BLaER1 (cell line): ENCODE measurements at regions not wholly inside any gene's neighbourhood (a gene's known extent, or its start where the extent isn't known, plus 50 kb on each side); places are given as distances from the start of the nearest gene placed in this dataset.
"Not testable (repeated sequence)": the region's sequence is repeated elsewhere in the genome, so short reads cannot be mapped to it uniquely, and the experiment has no call there.

ENCODE experiments used
- H3K27ac ChIP-seq: shearing (Covaris generic); formaldehyde crosslinking; 2 replicates; pipeline ENCODE4 v1.8.1; 2022
- H3K27me3 ChIP-seq: shearing (Covaris generic); formaldehyde crosslinking; 2 replicates; pipeline ENCODE4 v1.8.1; 2022
- H3K36me3 ChIP-seq: shearing (Covaris generic); formaldehyde crosslinking; 2 replicates; pipeline ENCODE4 v1.8.1; 2022
- H3K4me1 ChIP-seq: shearing (Covaris generic); formaldehyde crosslinking; 2 replicates; pipeline ENCODE4 v1.8.1; 2022
- H3K4me2 ChIP-seq: shearing (Covaris generic); formaldehyde crosslinking; 2 replicates; pipeline ENCODE4 v1.8.1; 2022
- H3K4me3 ChIP-seq: shearing (Covaris generic); formaldehyde crosslinking; 2 replicates; pipeline ENCODE4 v1.8.1; 2022
- H3K9ac ChIP-seq: shearing (Covaris generic); formaldehyde crosslinking; 2 replicates; pipeline ENCODE4 v1.8.1; 2022
- H3K9me3 ChIP-seq: shearing (Covaris generic); formaldehyde crosslinking; 2 replicates; pipeline ENCODE4 v1.8.1; 2022
- H4K20me1 ChIP-seq: shearing (Covaris generic); formaldehyde crosslinking; 2 replicates; pipeline ENCODE4 v1.8.1; 2022
- Cebpa-rat ChIP-seq: shearing (Covaris generic); IDR thresholded peaks from 2 replicates; pipeline ENCODE4 v1.8.1; 2022

DNA sequence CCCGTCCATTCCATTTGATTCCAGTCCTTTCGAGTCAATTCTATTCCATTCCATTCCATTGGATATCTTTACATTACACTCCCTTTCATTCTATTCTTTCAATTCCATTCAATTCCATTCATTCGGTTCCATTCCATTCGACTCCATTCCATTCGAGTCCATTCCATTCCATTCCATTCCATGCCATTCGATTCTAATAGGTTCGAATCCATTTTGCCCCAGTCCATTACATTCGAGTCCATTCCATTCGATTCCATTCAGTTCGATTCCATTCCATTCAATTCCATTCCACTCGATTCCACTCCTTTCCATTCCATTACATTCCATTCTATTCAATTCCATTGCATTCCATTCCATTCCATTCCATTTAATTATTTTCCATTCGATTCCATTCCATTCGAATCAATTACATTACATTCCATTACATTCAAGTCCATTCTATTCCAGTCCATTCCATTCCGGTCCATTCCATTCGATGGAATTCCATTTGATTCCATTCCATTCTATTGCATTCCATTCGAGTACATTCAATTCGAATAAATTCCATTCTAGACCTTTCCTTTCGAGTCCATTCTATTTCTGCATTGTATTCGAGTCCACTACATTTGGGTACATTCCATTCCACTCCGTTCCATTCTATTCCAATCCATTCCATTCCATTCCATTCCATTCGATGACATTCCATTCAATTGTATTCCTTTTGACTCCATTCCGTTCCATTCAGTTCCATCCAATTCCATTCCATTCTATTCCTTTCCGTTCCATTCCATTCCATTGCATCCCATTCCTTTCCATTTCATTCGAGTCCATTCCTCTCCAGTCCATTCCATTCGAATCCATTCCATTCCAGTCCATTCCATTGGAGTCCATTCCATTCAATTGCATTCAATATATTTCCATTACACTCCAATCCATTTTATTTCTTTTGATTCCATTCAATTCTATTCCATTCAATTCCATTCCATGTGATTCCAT lies 2604.8 kb upstream of the TPTE start:
- Histone ChIP-seq H3K36me3 (no peaks in the 10 kb centered on the region), H3K27ac (no peak overlapping the region), H3K4me3 (no peak overlapping the region), H3K4me1 (no peaks in the 10 kb centered on the region), H4K20me1 (no peaks in the 10 kb centered on the region), H3K4me2 (no peak overlapping the region), H3K27me3 (no peaks in the 10 kb centered on the region), H3K9me3 (no peaks in the 10 kb centered on the region), H3K9ac (no peak overlapping the region)
- TF ChIP-seq Cebpa-rat: no peak

DNA sequence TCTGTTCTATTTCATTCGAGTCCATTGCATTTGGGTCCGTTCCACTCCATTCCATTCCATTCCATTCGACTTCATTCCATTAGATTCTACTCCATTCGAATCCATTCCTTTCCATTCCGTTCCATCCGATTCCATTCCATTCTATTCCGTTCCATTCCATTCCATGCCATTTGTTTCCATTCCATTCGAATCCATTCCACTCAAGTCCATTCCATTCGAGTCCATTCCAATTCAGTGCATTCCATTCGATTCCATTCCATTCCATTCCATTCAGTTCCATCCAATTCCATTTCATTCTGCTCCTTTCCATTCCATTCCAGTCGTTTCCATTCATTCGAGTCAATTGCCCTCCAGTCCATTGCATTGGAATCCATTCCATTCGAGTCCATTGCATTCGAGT lies 2603.7 kb upstream of the TPTE start:
- no peaks in the 10 kb centered on the region for H3K27me3 ChIP-seq
- H3K27ac ChIP-seq: no peak overlapping the region
- no peak overlapping the region for H3K4me2 ChIP-seq
- H3K4me3 ChIP-seq: no peak overlapping the region
- no peaks in the 10 kb centered on the region for H4K20me1 ChIP-seq
- no peaks in the 10 kb centered on the region for H3K36me3 ChIP-seq
- H3K9me3 ChIP-seq: no peaks in the 10 kb centered on the region
- no peak for TF ChIP-seq Cebpa-rat
- H3K9ac ChIP-seq: no peak overlapping the region
- no peaks in the 10 kb centered on the region for H3K4me1 ChIP-seq

DNA sequence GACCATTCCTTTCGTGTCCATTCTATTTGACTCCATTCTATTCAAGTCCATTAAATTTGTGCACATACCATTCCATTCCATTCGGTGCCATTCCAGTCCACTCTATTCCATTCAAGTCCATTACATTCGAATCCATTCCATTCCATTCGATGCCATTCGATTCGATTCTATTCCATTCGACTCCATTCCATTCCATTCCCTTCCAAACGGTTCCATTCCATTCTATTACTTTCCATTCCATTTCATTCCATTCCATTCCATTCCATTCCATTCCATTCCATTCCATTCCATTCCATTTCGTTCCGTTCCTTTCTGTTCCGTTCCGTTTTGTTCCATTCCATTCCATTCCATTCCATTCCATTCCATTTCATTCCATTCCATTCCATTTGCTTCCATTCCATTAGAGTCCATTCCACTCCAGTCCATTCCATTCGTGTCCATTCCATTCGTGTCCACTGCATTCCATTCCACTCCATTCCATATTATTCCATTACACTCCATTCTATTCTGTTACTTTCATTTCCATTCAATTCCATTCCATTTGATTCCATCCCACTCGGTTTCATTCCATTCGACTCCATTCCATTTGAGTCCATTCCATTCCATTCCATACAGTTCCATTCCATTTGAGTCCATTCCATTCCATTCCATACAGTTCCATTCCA lies 2595.3 kb upstream of the TPTE start:
- H3K4me3 ChIP-seq, H4K20me1 ChIP-seq, H3K36me3 ChIP-seq, H3K27ac ChIP-seq, H3K4me1 ChIP-seq, H3K9me3 ChIP-seq, H3K4me2 ChIP-seq, H3K9ac ChIP-seq, H3K27me3 ChIP-seq: not testable (repeated sequence)

DNA sequence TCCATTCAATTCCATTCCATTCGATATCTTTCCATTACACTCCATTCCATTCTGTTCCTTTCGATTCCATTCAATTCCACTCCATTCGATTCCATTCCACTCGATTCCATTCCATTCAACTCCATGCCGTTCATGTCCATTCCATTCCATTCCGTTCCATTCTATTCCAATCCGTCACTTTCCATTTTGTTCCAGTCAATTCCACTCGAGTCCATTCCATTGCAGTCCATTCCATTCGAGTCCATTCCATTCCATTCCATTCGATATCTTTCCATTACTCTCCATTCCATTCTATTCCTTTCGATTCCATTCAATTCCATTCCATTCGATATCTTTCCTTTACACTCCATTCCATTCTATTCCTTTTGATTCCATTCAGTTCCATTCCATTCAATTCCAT lies 2592.9 kb upstream of the TPTE start:
- H3K27ac ChIP-seq, H3K9me3 ChIP-seq, H3K9ac ChIP-seq, H3K36me3 ChIP-seq, H4K20me1 ChIP-seq, H3K4me3 ChIP-seq, H3K4me2 ChIP-seq, H3K27me3 ChIP-seq, H3K4me1 ChIP-seq: not testable (repeated sequence)

DNA sequence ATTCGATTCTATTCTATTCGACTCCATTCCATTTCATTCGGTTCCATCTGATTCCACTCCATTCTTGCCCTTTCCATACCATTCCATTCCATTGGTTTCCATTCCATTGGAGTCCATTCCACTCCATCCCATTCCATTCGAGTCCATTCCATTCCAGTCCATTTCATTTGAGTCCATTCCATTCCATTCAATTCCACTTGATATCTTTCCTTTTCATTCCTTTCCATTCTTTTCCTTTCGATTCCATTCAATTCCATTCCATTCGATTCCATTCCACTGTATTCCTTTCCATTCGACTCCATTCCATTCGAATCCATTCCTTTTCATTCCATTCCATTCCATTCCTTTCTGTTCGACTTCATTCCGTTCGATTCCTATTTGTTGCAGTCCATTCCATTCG lies 2591.8 kb upstream of the TPTE start:
- H3K4me1 ChIP-seq, H4K20me1 ChIP-seq, H3K27me3 ChIP-seq, H3K27ac ChIP-seq, H3K9ac ChIP-seq, H3K4me3 ChIP-seq, H3K4me2 ChIP-seq, H3K36me3 ChIP-seq, H3K9me3 ChIP-seq: not testable (repeated sequence)

DNA sequence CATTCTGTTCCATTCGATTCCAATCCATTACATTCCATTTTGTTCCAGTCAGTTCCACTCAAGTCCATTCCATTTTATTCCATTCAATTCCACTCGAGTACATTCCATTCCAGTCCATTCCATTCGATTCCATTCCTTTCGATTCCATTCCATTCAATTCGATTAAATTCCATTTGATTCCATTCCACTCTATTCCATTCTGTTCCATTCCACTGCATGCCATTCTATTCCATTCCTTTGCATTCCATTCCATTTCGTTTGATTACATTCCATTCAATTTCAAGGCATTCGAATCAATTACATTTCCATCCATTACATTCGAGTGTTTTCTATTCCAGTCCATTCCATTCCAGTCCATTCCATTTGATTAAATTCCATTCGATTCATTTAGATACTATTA lies 2590.9 kb upstream of the TPTE start:
- not testable (repeated sequence) for H3K36me3 ChIP-seq, H3K9me3 ChIP-seq, H3K4me1 ChIP-seq, H3K9ac ChIP-seq, H3K27me3 ChIP-seq, H4K20me1 ChIP-seq, H3K4me2 ChIP-seq, H3K4me3 ChIP-seq, H3K27ac ChIP-seq

DNA sequence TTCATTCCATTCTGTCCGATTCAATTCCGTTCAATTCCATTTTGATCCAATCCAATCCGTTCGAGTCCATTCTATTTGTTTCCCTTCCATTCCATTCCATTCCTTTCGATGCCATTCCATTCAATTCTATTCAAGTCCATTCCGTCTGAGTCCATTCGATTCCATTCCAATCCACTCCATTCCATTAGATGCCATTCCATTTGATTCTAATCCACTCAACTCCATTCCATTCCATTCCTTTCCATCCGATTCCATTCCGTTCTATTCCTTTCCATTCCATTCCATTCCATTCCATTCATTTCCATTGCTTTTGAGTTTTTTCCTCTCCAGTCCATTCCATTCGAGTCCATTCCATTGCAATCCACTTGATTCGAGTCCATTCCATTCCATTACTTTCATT lies 2589.3 kb upstream of the TPTE start:
- not testable (repeated sequence) for H3K4me2 ChIP-seq, H3K9me3 ChIP-seq, H3K4me1 ChIP-seq, H3K27me3 ChIP-seq, H3K27ac ChIP-seq, H3K9ac ChIP-seq, H3K36me3 ChIP-seq, H3K4me3 ChIP-seq, H4K20me1 ChIP-seq

DNA sequence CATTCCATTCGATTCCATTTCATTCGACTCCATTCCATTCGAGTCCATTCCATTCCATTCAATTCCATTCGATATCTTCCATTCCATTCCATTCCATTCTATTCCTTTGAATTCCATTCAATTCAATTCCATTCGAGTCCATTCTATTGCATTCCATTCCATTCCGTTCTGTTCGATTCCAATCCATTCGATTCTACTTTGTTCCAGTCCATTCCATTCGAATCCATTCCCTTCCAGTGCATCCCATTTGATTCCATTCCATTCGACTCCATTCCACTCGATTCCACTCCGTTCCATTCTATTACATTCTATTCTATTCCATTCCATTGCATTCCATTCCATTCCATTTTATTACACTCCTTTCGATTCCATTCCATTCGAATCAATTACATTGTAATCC lies 2588.5 kb upstream of the TPTE start:
- H4K20me1 ChIP-seq, H3K27ac ChIP-seq, H3K9me3 ChIP-seq, H3K4me1 ChIP-seq, H3K4me3 ChIP-seq, H3K4me2 ChIP-seq, H3K36me3 ChIP-seq, H3K9ac ChIP-seq, H3K27me3 ChIP-seq: not testable (repeated sequence)

DNA sequence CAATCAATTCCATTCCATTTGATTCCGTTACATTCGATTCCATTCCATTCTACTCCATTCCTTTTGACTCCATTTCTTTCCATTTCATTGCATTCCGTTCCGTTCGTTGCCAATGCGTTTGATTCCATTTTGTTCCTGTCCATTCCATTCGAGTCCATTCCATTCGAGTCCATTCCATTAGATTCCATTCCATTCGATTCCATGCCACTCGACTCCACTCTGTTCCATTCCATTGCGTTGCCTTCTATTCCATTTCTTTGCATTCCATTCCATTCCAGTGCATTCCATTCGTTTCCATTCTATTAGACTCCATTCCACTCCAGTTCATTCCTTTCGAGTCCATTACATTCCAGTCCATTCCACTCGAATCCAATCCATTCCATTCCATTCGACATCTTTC lies 2587.5 kb upstream of the TPTE start:
- Histone ChIP-seq H3K27ac (no peak overlapping the region), H3K27me3 (no peaks in the 10 kb centered on the region), H3K4me1 (no peaks in the 10 kb centered on the region), H3K9ac (no peak overlapping the region), H3K4me3 (no peak overlapping the region; the same call in 1 of the 2 replicates), H4K20me1 (no peaks in the 10 kb centered on the region), H3K9me3 (no peaks in the 10 kb centered on the region), H3K36me3 (no peaks in the 10 kb centered on the region), H3K4me2 (no peak overlapping the region)
- TF ChIP-seq Cebpa-rat: no peak

DNA sequence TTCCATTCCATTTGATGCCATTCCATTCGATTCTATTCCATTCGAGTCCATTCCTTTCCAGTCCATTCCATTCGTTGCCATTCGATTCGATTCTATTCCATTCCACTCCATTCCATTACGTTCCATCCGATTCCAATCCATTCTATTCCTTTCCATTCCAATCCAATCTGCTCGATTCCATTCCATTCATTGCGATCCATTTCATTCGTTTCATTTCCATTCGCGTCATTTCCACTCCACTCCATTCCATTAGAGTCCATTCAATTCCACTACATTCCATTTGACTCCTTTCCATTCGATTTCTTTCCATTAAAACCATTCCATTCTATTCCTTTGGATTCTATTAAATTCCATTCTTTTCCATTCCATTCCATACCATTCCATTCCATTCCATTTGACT lies 2584.1 kb upstream of the TPTE start:
- H3K9ac ChIP-seq, H3K27me3 ChIP-seq, H3K36me3 ChIP-seq, H3K4me3 ChIP-seq, H3K4me1 ChIP-seq, H4K20me1 ChIP-seq, H3K9me3 ChIP-seq, H3K4me2 ChIP-seq, H3K27ac ChIP-seq: not testable (repeated sequence)

DNA sequence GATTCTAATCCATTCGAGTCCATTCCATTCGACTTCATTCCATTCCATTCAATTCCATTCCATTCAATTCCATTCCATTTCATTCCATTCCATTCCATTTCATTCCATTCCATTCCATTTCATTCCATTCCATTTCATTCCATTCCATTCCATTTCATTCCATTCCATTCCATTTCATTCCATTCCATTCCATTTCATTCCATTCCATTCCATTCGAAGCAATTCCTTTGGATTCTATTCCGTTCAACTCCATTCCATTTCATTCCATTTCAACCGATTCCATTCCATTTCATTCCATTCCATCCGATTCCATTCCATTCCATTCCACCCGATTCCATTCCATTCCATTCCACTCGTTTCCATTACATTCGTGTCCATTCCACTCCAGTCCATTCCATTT lies 2583.2 kb upstream of the TPTE start:
- H3K27me3 ChIP-seq, H3K9me3 ChIP-seq, H3K27ac ChIP-seq, H3K4me2 ChIP-seq, H3K4me3 ChIP-seq, H3K36me3 ChIP-seq, H3K4me1 ChIP-seq, H4K20me1 ChIP-seq, H3K9ac ChIP-seq: not testable (repeated sequence)

DNA sequence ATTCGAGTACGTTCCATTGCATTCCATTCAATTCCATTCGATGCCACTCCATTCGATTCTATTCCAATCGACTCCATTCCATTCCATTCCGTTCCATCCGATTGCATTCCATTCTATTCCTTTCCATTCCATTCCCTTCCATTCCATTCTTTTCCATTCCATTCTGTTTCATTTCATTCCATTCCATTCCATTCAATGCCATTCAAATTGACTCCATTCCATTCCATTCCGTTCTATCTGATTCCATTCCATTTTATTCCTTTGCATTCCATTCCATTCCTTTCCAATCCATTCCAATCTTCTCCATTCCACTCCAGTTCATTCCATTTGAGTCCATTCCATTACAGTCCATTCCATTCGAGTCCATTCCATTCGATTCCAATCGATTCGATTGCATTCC lies 2580.0 kb upstream of the TPTE start:
- not testable (repeated sequence) for H3K9me3 ChIP-seq, H4K20me1 ChIP-seq, H3K4me1 ChIP-seq, H3K4me2 ChIP-seq, H3K36me3 ChIP-seq, H3K27ac ChIP-seq, H3K27me3 ChIP-seq, H3K9ac ChIP-seq, H3K4me3 ChIP-seq

DNA sequence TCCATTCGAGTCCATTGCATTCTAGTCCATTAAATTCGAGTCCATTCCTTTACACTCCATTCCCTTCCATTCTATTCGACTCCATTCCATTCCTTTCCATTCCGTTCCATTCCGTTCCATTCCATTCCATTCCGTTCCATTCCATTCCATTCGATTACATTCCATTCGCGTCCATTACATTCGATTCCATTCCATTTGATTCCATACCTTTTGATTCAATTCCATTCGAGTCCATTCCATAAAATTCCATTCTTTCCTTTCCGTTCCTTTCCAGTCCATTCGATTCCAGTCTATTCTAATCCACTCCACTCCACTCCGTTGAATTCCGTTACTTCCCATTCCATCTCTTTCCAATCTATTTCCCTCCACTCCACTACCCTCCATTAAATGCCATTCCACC lies 2579.2 kb upstream of the TPTE start:
- not testable (repeated sequence) for H3K9me3 ChIP-seq, H4K20me1 ChIP-seq, H3K9ac ChIP-seq, H3K4me3 ChIP-seq, H3K4me2 ChIP-seq, H3K27ac ChIP-seq, H3K36me3 ChIP-seq, H3K4me1 ChIP-seq, H3K27me3 ChIP-seq

DNA sequence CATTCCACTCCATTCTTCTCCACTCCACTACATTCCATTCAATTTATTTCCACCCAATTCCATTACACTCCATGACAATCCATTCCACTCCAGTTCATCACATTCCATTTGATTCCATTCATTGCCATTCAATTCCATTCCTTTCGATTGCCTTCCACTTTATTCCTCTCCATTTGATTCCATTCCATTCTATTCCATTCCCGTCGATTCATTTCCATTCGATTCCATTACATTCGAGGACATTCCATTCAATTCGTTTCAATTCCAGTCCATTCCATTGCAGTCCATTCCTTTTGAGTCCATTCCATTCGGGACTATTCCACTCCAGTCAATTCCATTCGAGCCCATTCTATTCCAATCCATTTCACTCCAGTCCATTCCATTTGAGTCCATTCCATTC lies 2577.8 kb upstream of the TPTE start:
- H3K4me3 ChIP-seq, H3K9me3 ChIP-seq: not testable (repeated sequence)

More for the DNA sequence above, 2577.8 kb upstream of the TPTE start:
- H3K4me2 ChIP-seq, H3K9ac ChIP-seq, H3K4me1 ChIP-seq, H3K36me3 ChIP-seq, H4K20me1 ChIP-seq, H3K27ac ChIP-seq, H3K27me3 ChIP-seq: not testable (repeated sequence)
